ENCODE measurements at regions not wholly inside any gene's neighbourhood (a gene's known extent, or its start where the extent isn't known, plus 50 kb on each side); places are given as distances from the start of the nearest gene placed in this dataset.

- Histone ChIP-seq H2AFZ (no peak overlapping the region), H3K4me1 (no peaks in the 10 kb centered on the region), H3K27ac (no peak overlapping the region), H3K27me3 (ENCODE audit: control insufficient read depth, insufficient read depth, low read length) (no peaks in the 10 kb centered on the region), H3K4me2 (ENCODE audit: low read length) (no peak overlapping the region), H3K4me3 (ENCODE audit: low read depth, low read length) (no peak overlapping the region), H3K79me2 (no peaks in the 10 kb centered on the region), H3K9me3 (ENCODE audit: control insufficient read depth, low read length) (no peaks in the 10 kb centered on the region), H3K9ac (no peak overlapping the region), H3K36me3 (ENCODE audit: control insufficient read depth, insufficient read depth, low read length) (no peaks in the 10 kb centered on the region)
- no peak for TF ChIP-seq CTCF (IDR thresholded peaks at IDR 0.05)
These were observed 122.9 kb downstream of the SAMD9 start for GRCh38 chr7:92994901-92995300.

- Histone ChIP-seq H3K4me3 (ENCODE audit: low read depth, low read length) (no peak overlapping the region), H3K9ac (no peak overlapping the region), H3K36me3 (ENCODE audit: control insufficient read depth, insufficient read depth, low read length) (no peaks in the 10 kb centered on the region), H2AFZ (no peak overlapping the region), H3K79me2 (no peaks in the 10 kb centered on the region), H3K9me3 (ENCODE audit: control insufficient read depth, low read length) (no peaks in the 10 kb centered on the region), H3K4me2 (ENCODE audit: low read length) (no peak overlapping the region), H3K27ac (no peak overlapping the region), H3K4me1 (no peaks in the 10 kb centered on the region), H3K27me3 (ENCODE audit: control insufficient read depth, insufficient read depth, low read length) (no peaks in the 10 kb centered on the region)
- TF ChIP-seq CTCF (IDR thresholded peaks at IDR 0.05) = no peak
These were observed 124.8 kb downstream of the SAMD9 start for GRCh38 chr7:92992932-92993331.

GRCh38 chr7:92992483-92992882 is 125.3 kb downstream of the SAMD9 start:
- Histone ChIP-seq H3K9ac (no peak overlapping the region), H3K4me1 (no peaks in the 10 kb centered on the region), H3K9me3 (ENCODE audit: control insufficient read depth, low read length) (no peaks in the 10 kb centered on the region), H3K4me2 (ENCODE audit: low read length) (no peak overlapping the region), H3K27me3 (ENCODE audit: control insufficient read depth, insufficient read depth, low read length) (no peaks in the 10 kb centered on the region), H2AFZ (no peak overlapping the region), H3K79me2 (no peaks in the 10 kb centered on the region), H3K27ac (no peak overlapping the region), H3K4me3 (ENCODE audit: low read depth, low read length) (no peak overlapping the region), H3K36me3 (ENCODE audit: control insufficient read depth, insufficient read depth, low read length) (no peaks in the 10 kb centered on the region)
- no peak for TF ChIP-seq CTCF (IDR thresholded peaks at IDR 0.05)

GRCh38 chr7:92991190-92991589 is 126.6 kb downstream of the SAMD9 start:
- no peak overlapping the region for H3K4me2 ChIP-seq (ENCODE audit: low read length)
- TF ChIP-seq CTCF (IDR thresholded peaks at IDR 0.05) = no peak
- no peak overlapping the region for H3K27ac ChIP-seq
- H3K4me1 ChIP-seq = no peaks in the 10 kb centered on the region
- no peak overlapping the region for H3K9ac ChIP-seq
- no peak overlapping the region for H2AFZ ChIP-seq
- H3K36me3 ChIP-seq (ENCODE audit: control insufficient read depth, insufficient read depth, low read length) = no peaks in the 10 kb centered on the region
- H3K4me3 ChIP-seq (ENCODE audit: low read depth, low read length) = no peak overlapping the region
- no peaks in the 10 kb centered on the region for H3K79me2 ChIP-seq
- no peaks in the 10 kb centered on the region for H3K9me3 ChIP-seq (ENCODE audit: control insufficient read depth, low read length)
- H3K27me3 ChIP-seq (ENCODE audit: control insufficient read depth, insufficient read depth, low read length) = no peaks in the 10 kb centered on the region

- Histone ChIP-seq H3K36me3 (ENCODE audit: control insufficient read depth, insufficient read depth, low read length) (no peaks in the 10 kb centered on the region), H3K27me3 (ENCODE audit: control insufficient read depth, insufficient read depth, low read length) (no peaks in the 10 kb centered on the region), H3K4me3 (ENCODE audit: low read depth, low read length) (no peak overlapping the region), H3K79me2 (no peaks in the 10 kb centered on the region), H2AFZ (no peak overlapping the region), H3K4me2 (ENCODE audit: low read length) (no peak overlapping the region), H3K27ac (no peak overlapping the region), H3K9ac (no peak overlapping the region), H3K4me1 (no peaks in the 10 kb centered on the region), H3K9me3 (ENCODE audit: control insufficient read depth, low read length) (no peaks in the 10 kb centered on the region)
- no peak for TF ChIP-seq CTCF (IDR thresholded peaks at IDR 0.05)
These were observed 128.7 kb downstream of the SAMD9 start for GRCh38 chr7:92988941-92989545.
